ENCODE measurements at regions not wholly inside any gene's neighbourhood (a gene's known extent, or its start where the extent isn't known, plus 50 kb on each side); places are given as distances from the start of the nearest gene placed in this dataset.

DNA sequence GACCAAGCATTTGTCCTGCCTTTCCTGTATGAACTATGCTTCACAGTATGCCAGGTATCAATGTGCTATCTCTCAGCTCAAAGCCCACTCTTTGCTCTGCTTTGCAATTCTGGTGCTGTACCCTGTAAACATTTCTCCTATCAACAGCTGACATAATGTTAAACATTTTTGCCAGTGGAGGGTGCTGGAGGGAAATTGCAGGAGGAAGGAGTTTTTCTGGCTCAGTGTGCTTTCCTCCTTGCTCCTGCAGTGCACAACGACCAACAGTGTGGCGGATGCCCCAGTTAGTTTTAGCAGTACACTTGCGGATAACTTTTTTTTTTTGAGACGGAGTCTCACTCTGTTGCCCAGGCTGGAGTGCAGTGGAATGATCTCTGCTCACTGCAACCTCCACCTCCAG, 67.1 kb upstream of the PTGFRN start:
- no peak for TF ChIP-seq YY1 (IDR thresholded peaks at IDR 0.05; ENCODE audit: insufficient read depth, insufficient read length)
- TF ChIP-seq ZNF274 (IDR thresholded peaks at IDR 0.05; ENCODE audit: low read depth, low read length) = no peak
- no peak for TF ChIP-seq SUZ12 (IDR thresholded peaks at IDR 0.05; ENCODE audit: extremely low read depth, insufficient read depth, insufficient read length)
